GM12878 (cell line): ENCODE measurements at regions not wholly inside any gene's neighbourhood (a gene's known extent, or its start where the extent isn't known, plus 50 kb on each side); places are given as distances from the start of the nearest gene placed in this dataset.

Experiments
- ATAC-seq: fragments of 200-7000 bp; cut with Tn5 transposase; 3 replicates; pipeline ENCODE4 v1.9.1; 2020; ENCODE audit warnings: mild to moderate bottlenecking, moderate library complexity
- BruUV-seq: library from RNA; stranded (reverse); fragments of 400-500 nt; replicated peaks from 2 replicates; lab custom pipeline; 2021; lab: Mats Ljungman, UMichigan
- CTCF ChIA-PET: fragments of 300-600 bp; sonication (Branson Sonifier 250); formaldehyde crosslinking; extraction: SDS; loops from one replicate; lab custom pipeline; 2021; ENCODE audit warnings: inconsistent platforms; lab: Yijun Ruan, JAX
- POLR2A ChIA-PET: fragments of 350-600 bp; formaldehyde crosslinking; extraction: SDS; loops from one replicate; lab custom pipeline; 2021; ENCODE audit warnings: inconsistent platforms; lab: Charles Lee
- RAD21 ChIA-PET: fragments of 300-600 bp; sonication (Branson Sonifier 250); formaldehyde crosslinking; loops from one replicate; lab custom pipeline; 2023; ENCODE audit warnings: antibody characterized with exemption; ENCODE audit not compliant: unreplicated experiment; lab: Charles Lee
- SMC1A ChIA-PET: fragments of 300-600 bp; sonication (Branson Sonifier 250); formaldehyde crosslinking; loops from one replicate; lab custom pipeline; 2023; ENCODE audit not compliant: unreplicated experiment, uncharacterized antibody; lab: Charles Lee
- DNase-seq: peaks from one replicate; pipeline ENCODE4 v3.0.0-alpha.2; 2011; ENCODE audit warnings: low read depth, low spot score
- FAIRE-seq: peaks from 3 replicates; lab custom pipeline; 2011; peaks lifted over from hg19 to GRCh38; lab: Jason Lieb, UNC
- H2AFZ ChIP-seq: 2 replicates; pipeline ENCODE4 v1.6.0; 2011; ENCODE audit warnings: low read depth, low read length, control low read depth; ENCODE audit not compliant: control insufficient read depth
- H3K27ac ChIP-seq: 2 replicates; pipeline ENCODE4 v1.5.1; 2011; ENCODE audit warnings: control low read depth; ENCODE audit not compliant: control insufficient read depth, insufficient read depth
- H3K27me3 ChIP-seq, 2 experiments: replicated peaks in 1 of 2; 2 replicates each; pipeline versions ENCODE4 v1.6.0 to v1.6.1; 2011; ENCODE audit warnings: low read length in 1 of 2; ENCODE audit not compliant: control insufficient read depth in 2 of 2, insufficient read depth in 2 of 2
- H3K36me3 ChIP-seq, 2 experiments: 2 replicates each; pipeline ENCODE4 v1.5.1; 2011; ENCODE audit warnings: low read length in 1 of 2; ENCODE audit not compliant: control insufficient read depth in 2 of 2, insufficient read depth in 2 of 2
- H3K4me1 ChIP-seq: 2 replicates; pipeline ENCODE4 v1.6.1; 2011; ENCODE audit warnings: mild to moderate bottlenecking, low read length, moderate library complexity, mixed read lengths; ENCODE audit not compliant: control insufficient read depth, insufficient read depth
- H3K4me2 ChIP-seq: 2 replicates; pipeline ENCODE4 v1.6.0; 2011; ENCODE audit warnings: control low read depth; ENCODE audit not compliant: control insufficient read depth, insufficient read depth
- H3K4me3 ChIP-seq: fragments of 200-600 bp; sonication (generic); 2 replicates; pipeline ENCODE4 v1.5.1; 2016
- H3K79me2 ChIP-seq: 2 replicates; pipeline ENCODE4 v1.6.0; 2011; ENCODE audit warnings: low read length; ENCODE audit not compliant: control insufficient read depth, insufficient read depth
- H3K9ac ChIP-seq: 2 replicates; pipeline ENCODE4 v1.8.0; 2011; ENCODE audit warnings: low read length, control low read depth, mixed read lengths; ENCODE audit not compliant: control insufficient read depth, insufficient read depth
- H3K9me3 ChIP-seq: replicated peaks from 3 replicates; pipeline ENCODE4 v1.5.1; 2011; ENCODE audit warnings: mild to moderate bottlenecking, low read length; ENCODE audit not compliant: control insufficient read depth, insufficient read depth
- H4K20me1 ChIP-seq: 2 replicates; pipeline ENCODE4 v1.6.0; 2011; ENCODE audit not compliant: control insufficient read depth, insufficient read depth
- BHLHE40 ChIP-seq, 2 experiments: fragments of 450-650 bp in 1 of 2; IDR thresholded peaks; 2 replicates each; pipeline ENCODE4 v1.6.1; 2011 to 2017; ENCODE audit warnings: low read depth in 2 of 2, borderline replicate concordance in 1 of 2, improper control_type of control experiment in 1 of 2, low read length in 1 of 2, mild to moderate bottlenecking in 1 of 2
- BRCA1 ChIP-seq: IDR thresholded peaks from 2 replicates; pipeline ENCODE4 v1.6.1; 2011; ENCODE audit warnings: low read depth, low read length, improper control_type of control experiment
- EGR1 ChIP-seq, 2 experiments: IDR thresholded peaks; 1 replicate in 1 of 2; 2 replicates in 1 of 2; pipeline ENCODE4 v1.6.1; 2011 to 2012; ENCODE audit warnings: low read depth in 2 of 2, low read length in 2 of 2, borderline replicate concordance in 1 of 2, mild to moderate bottlenecking in 1 of 2, moderate library complexity in 1 of 2
- ETV6 ChIP-seq, 2 experiments: fragments of 450-650 bp in 1 of 2; IDR thresholded peaks in 1 of 2; conservative IDR thresholded peaks in 1 of 2; 2 replicates each; pipeline ENCODE4 v1.6.1; 2014; ENCODE audit warnings: antibody characterized with exemption in 1 of 2, borderline replicate concordance in 1 of 2, low read depth in 1 of 2, mild to moderate bottlenecking in 1 of 2, moderate library complexity in 1 of 2
- GABPA ChIP-seq: IDR thresholded peaks from 2 replicates; pipeline ENCODE4 v1.6.1; 2014; ENCODE audit warnings: antibody characterized with exemption, low read depth, mild to moderate bottlenecking, inconsistent platforms
- GATAD2B ChIP-seq: fragments of 450-650 bp; conservative IDR thresholded peaks from 2 replicates; pipeline ENCODE4 v1.6.1; 2017; ENCODE audit warnings: low read depth, mild to moderate bottlenecking, moderate library complexity
- HDAC6 ChIP-seq: fragments of 200-600 bp; sonication (generic); IDR thresholded peaks from one replicate; pipeline ENCODE4 v1.8.0; 2017; ENCODE audit warnings: antibody characterized with exemption; ENCODE audit not compliant: unreplicated experiment
- HDGF ChIP-seq: fragments of 450-650 bp; IDR thresholded peaks from 2 replicates; pipeline ENCODE4 v1.6.1; 2016; ENCODE audit warnings: antibody characterized with exemption
- MXI1 ChIP-seq: fragments of 150-350 bp; IDR thresholded peaks from 2 replicates; pipeline ENCODE4 v1.6.1; 2011; ENCODE audit warnings: low read depth, mild to moderate bottlenecking, inconsistent platforms, low read length, improper control_type of control experiment
- NBN ChIP-seq: fragments of 450-650 bp; IDR thresholded peaks from 2 replicates; pipeline ENCODE4 v1.6.1; 2016
- NR2F1 ChIP-seq: fragments of 450-650 bp; conservative IDR thresholded peaks from 2 replicates; pipeline ENCODE4 v1.6.1; 2017; ENCODE audit warnings: mild to moderate bottlenecking
- PAX5 ChIP-seq: IDR thresholded peaks from 2 replicates; pipeline ENCODE4 v1.6.1; 2011; ENCODE audit warnings: low read depth, low read length, borderline replicate concordance
- RCOR1 ChIP-seq: conservative IDR thresholded peaks from 2 replicates; pipeline ENCODE4 v1.6.1; 2012; ENCODE audit warnings: low read depth, low read length, improper control_type of control experiment
- SPI1 ChIP-seq: IDR thresholded peaks from 2 replicates; pipeline ENCODE4 v1.6.1; 2011; ENCODE audit warnings: low read depth, mild to moderate bottlenecking, low read length, moderate library complexity, borderline replicate concordance; ENCODE audit not compliant: insufficient read depth
- WGBS: methylation state at CpG from one replicate; pipeline ENCODE4 v1.1.6; 2016; ENCODE audit warnings: low lambda C conversion rate; ENCODE audit not compliant: insufficient replicate concordance, insufficient coverage; ENCODE audit errors: missing lambda C conversion rate; 5-methylcytosine and 5-hydroxymethylcytosine counted together
- in situ Hi-C: fragments of 300-500 bp; cut with MboI; formaldehyde crosslinking; loops from 9 replicates; pipeline ENCODE4 v1.14.3; 2018; ENCODE audit warnings: mixed read lengths
- intact Hi-C: fragments of 100-400 bp; cut with micrococcal nuclease; formaldehyde crosslinking; loops from one replicate; pipeline ENCODE4 v1.14.2; 2022; ENCODE audit not compliant: unreplicated experiment

GRCh38 chr12:76206677-76207072 is 122.2 kb upstream of the NAP1L1 start:
- ATAC-seq, result no peak
- in situ Hi-C loops, result no loop called here
- ChIA-PET CTCF (no interaction called here), SMC1A (no interaction called here), RAD21 (no interaction called here), POLR2A (no interaction called here)
- TF ChIP-seq HDAC6 (no peak), BRCA1 (no peak), SPI1 (no peak), HDGF (no peak), GABPA (no peak)
- Histone ChIP-seq H3K79me2 (no peaks in the 10 kb centered on the region), H3K27me3 (no peaks in the 10 kb centered on the region; a peak in 1 of 4 replicates), H3K9ac (no peak overlapping the region), H3K4me3 (no peak overlapping the region), H2AFZ (no peak overlapping the region), H3K9me3 (no peaks in the 10 kb centered on the region), H4K20me1 (no peaks in the 10 kb centered on the region), H3K27ac (no peak overlapping the region), H3K36me3 (no peaks in the 10 kb centered on the region), H3K4me1 (no peaks in the 10 kb centered on the region), H3K4me2 (no peak overlapping the region)
- no peak for DNase-seq
- BruUV-seq, result no TSS peak
- 40% methylated on average over 5 of the region's 5 CpGs for WGBS
- intact Hi-C loops, result no loop called here
- FAIRE-seq, result no peak

GRCh38 chr12:76206039-76206676 is 121.7 kb upstream of the NAP1L1 start:
- in situ Hi-C loops, result no loop called here

More at GRCh38 chr12:76206039-76206676, 121.7 kb upstream of the NAP1L1 start:
- no peak for DNase-seq
- no peak for TF ChIP-seq EGR1 (IDR thresholded peaks at IDR 0.05; ENCODE audit: borderline replicate concordance in 1 of 2, low read depth in 2 of 2, low read length in 2 of 2)
- no peak for TF ChIP-seq BHLHE40 (IDR thresholded peaks at IDR 0.05; ENCODE audit: borderline replicate concordance in 1 of 2, low read depth in 2 of 2, low read length in 1 of 2)
- TF ChIP-seq GATAD2B, result no peak
- no peak for TF ChIP-seq ETV6 (conservative IDR thresholded peaks at IDR 0.05 in 1 of 2, IDR thresholded peaks at IDR 0.05 in 1 of 2; ENCODE audit: borderline replicate concordance in 1 of 2, low read depth in 1 of 2)
- TF ChIP-seq PAX5, result no peak
- TF ChIP-seq MXI1, result no peak
- TF ChIP-seq RCOR1, result no peak
- TF ChIP-seq NBN, result no peak
- TF ChIP-seq NR2F1, result no peak
- POLR2A ChIA-PET, result no interaction called here
- WGBS, result 0% methylated on average over 1 of the region's 1 CpG
- RAD21 ChIA-PET, result no interaction called here
- Histone ChIP-seq H3K9me3 (no peaks in the 10 kb centered on the region), H3K4me3 (no peak overlapping the region), H3K4me1 (no peaks in the 10 kb centered on the region), H3K27ac (no peak overlapping the region), H3K4me2 (no peak overlapping the region), H3K79me2 (no peaks in the 10 kb centered on the region), H3K27me3 (no peaks in the 10 kb centered on the region; a peak in 1 of 4 replicates), H4K20me1 (no peaks in the 10 kb centered on the region), H3K36me3 (no peaks in the 10 kb centered on the region), H3K9ac (no peak overlapping the region), H2AFZ (no peak overlapping the region)
- no TSS peak for BruUV-seq
- no peak for FAIRE-seq
- SMC1A ChIA-PET, result no interaction called here
- intact Hi-C loops, result no loop called here
- no peak for ATAC-seq
- CTCF ChIA-PET, result no interaction called here
